ENCODE measurements at regions not wholly inside any gene's neighbourhood (a gene's known extent, or its start where the extent isn't known, plus 50 kb on each side); places are given as distances from the start of the nearest gene placed in this dataset.

- TF ChIP-seq CTCF (conservative IDR thresholded peaks at IDR 0.05; ENCODE audit: low read depth, low read length): no peak
- no peak for TF ChIP-seq RAD21 (IDR thresholded peaks at IDR 0.05; ENCODE audit: low read length)
- TF ChIP-seq POLR2A (IDR thresholded peaks at IDR 0.05; ENCODE audit: low read depth, low read length): no peak
- TF ChIP-seq USF2 (IDR thresholded peaks at IDR 0.05; ENCODE audit: low read depth, low read length): no peak
- no peak for TF ChIP-seq CEBPB (IDR thresholded peaks at IDR 0.05; ENCODE audit: low read depth, low read length)
- TF ChIP-seq CHD1 (IDR thresholded peaks at IDR 0.05; ENCODE audit: low read depth, low read length): no peak
- TF ChIP-seq MAFK (IDR thresholded peaks at IDR 0.05; ENCODE audit: low read depth, low read length): no peak
- TF ChIP-seq, protein P1, sequence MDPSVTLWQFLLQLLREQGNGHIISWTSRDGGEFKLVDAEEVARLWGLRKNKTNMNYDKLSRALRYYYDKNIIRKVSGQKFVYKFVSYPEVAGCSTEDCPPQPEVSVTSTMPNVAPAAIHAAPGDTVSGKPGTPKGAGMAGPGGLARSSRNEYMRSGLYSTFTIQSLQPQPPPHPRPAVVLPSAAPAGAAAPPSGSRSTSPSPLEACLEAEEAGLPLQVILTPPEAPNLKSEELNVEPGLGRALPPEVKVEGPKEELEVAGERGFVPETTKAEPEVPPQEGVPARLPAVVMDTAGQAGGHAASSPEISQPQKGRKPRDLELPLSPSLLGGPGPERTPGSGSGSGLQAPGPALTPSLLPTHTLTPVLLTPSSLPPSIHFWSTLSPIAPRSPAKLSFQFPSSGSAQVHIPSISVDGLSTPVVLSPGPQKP (IDR thresholded peaks at IDR 0.05; ENCODE audit: borderline replicate concordance, low read depth, low read length): no peak
- no peak for TF ChIP-seq BHLHE40 (IDR thresholded peaks at IDR 0.05; ENCODE audit: low read depth, low read length)
- no peak for TF ChIP-seq SMC3 (IDR thresholded peaks at IDR 0.05; ENCODE audit: low read depth, low read length)
- TF ChIP-seq MXI1 (IDR thresholded peaks at IDR 0.05; ENCODE audit: borderline replicate concordance, low read depth, low read length): no peak
These were observed 95.6 kb upstream of the RFC3 start for GRCh38 chr13:33722216-33722915.

Data from IMR-90 (cell line).